Nephron (organoid): ENCODE measurements at regions not wholly inside any gene's neighbourhood (a gene's known extent, or its start where the extent isn't known, plus 50 kb on each side); places are given as distances from the start of the nearest gene placed in this dataset.

Experiments
- H3K27ac Mint-ChIP-seq, 3 experiments: 2 replicates each; pipeline ENCODE4 v1.8.0; 2020; ENCODE audit warnings: mixed read lengths in 3 of 3, mild to moderate bottlenecking in 2 of 3, moderate library complexity in 1 of 3
- H3K27me3 Mint-ChIP-seq: 2 replicates; pipeline ENCODE4 v1.8.0; 2021; ENCODE audit warnings: low read depth, mild to moderate bottlenecking, moderate library complexity, mixed read lengths
- H3K36me3 Mint-ChIP-seq: 2 replicates; pipeline ENCODE4 v1.8.0; 2020; ENCODE audit warnings: low read depth, mixed read lengths
- H3K4me1 Mint-ChIP-seq: 2 replicates; pipeline ENCODE4 v1.8.0; 2020; ENCODE audit warnings: mixed read lengths
- H3K4me3 Mint-ChIP-seq, 3 experiments: 2 replicates each; pipeline ENCODE4 v1.8.0; 2020; ENCODE audit warnings: mild to moderate bottlenecking in 3 of 3, mixed read lengths in 3 of 3, moderate library complexity in 2 of 3
- H3K9me3 Mint-ChIP-seq: 2 replicates; pipeline ENCODE4 v1.8.0; 2020; ENCODE audit warnings: mixed read lengths
- TF ChIP-seq, protein P1 (sequence below), 3 experiments: fragments of 200-600 bp; sonication (generic); IDR thresholded peaks; one replicate each; pipeline ENCODE4 v1.5.0; 2021; ENCODE audit warnings: antibody characterized with exemption in 3 of 3; ENCODE audit not compliant: unreplicated experiment in 3 of 3

GRCh38 chr14:98462908-98463307, 809.1 kb downstream of the BCL11B start:
- H3K4me3 Mint-ChIP-seq, result no peak overlapping the region
- TF ChIP-seq, protein P1, sequence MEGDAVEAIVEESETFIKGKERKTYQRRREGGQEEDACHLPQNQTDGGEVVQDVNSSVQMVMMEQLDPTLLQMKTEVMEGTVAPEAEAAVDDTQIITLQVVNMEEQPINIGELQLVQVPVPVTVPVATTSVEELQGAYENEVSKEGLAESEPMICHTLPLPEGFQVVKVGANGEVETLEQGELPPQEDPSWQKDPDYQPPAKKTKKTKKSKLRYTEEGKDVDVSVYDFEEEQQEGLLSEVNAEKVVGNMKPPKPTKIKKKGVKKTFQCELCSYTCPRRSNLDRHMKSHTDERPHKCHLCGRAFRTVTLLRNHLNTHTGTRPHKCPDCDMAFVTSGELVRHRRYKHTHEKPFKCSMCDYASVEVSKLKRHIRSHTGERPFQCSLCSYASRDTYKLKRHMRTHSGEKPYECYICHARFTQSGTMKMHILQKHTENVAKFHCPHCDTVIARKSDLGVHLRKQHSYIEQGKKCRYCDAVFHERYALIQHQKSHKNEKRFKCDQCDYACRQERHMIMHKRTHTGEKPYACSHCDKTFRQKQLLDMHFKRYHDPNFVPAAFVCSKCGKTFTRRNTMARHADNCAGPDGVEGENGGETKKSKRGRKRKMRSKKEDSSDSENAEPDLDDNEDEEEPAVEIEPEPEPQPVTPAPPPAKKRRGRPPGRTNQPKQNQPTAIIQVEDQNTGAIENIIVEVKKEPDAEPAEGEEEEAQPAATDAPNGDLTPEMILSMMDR (IDR thresholded peaks at IDR 0.05; ENCODE audit: unreplicated experiment in 3 of 3), result no peak
- no peaks in the 10 kb centered on the region for H3K36me3 Mint-ChIP-seq
- H3K27me3 Mint-ChIP-seq, result peaks cover 14% of the 10 kb centered on the region
- H3K27ac Mint-ChIP-seq, result no peak overlapping the region
- H3K9me3 Mint-ChIP-seq, result no peaks in the 10 kb centered on the region
- no peaks in the 10 kb centered on the region for H3K4me1 Mint-ChIP-seq

GRCh38 chr14:98466807-98467206, 805.2 kb downstream of the BCL11B start:
- no peak overlapping the region for H3K27ac Mint-ChIP-seq
- no peak overlapping the region for H3K4me3 Mint-ChIP-seq
- H3K36me3 Mint-ChIP-seq, result no peaks in the 10 kb centered on the region
- TF ChIP-seq, protein P1 (IDR thresholded peaks at IDR 0.05; ENCODE audit: unreplicated experiment in 3 of 3), result no peak
- no peaks in the 10 kb centered on the region for H3K9me3 Mint-ChIP-seq
- no peaks in the 10 kb centered on the region for H3K4me1 Mint-ChIP-seq
- H3K27me3 Mint-ChIP-seq, result peaks cover 17% of the 10 kb centered on the region

- TF ChIP-seq, protein P1 (IDR thresholded peaks at IDR 0.05; ENCODE audit: unreplicated experiment in 3 of 3), result no peak
- H3K9me3 Mint-ChIP-seq, result no peaks in the 10 kb centered on the region
- no peak overlapping the region for H3K27ac Mint-ChIP-seq
- no peaks in the 10 kb centered on the region for H3K36me3 Mint-ChIP-seq
- peaks cover 17% of the 10 kb centered on the region for H3K27me3 Mint-ChIP-seq
- no peak overlapping the region for H3K4me3 Mint-ChIP-seq
- no peaks in the 10 kb centered on the region for H3K4me1 Mint-ChIP-seq
Measured at GRCh38 chr14:98470663-98471062, 801.3 kb downstream of the BCL11B start.

GRCh38 chr14:98474900-98475299, 797.1 kb downstream of the BCL11B start:
- Mint-ChIP-seq H3K36me3 (no peaks in the 10 kb centered on the region), H3K4me3 (no peak overlapping the region), H3K27ac (no peak overlapping the region), H3K4me1 (no peaks in the 10 kb centered on the region), H3K27me3 (peaks cover 3% of the 10 kb centered on the region), H3K9me3 (peaks cover 3% of the 10 kb centered on the region)
- TF ChIP-seq, protein P1 (IDR thresholded peaks at IDR 0.05; ENCODE audit: unreplicated experiment in 3 of 3), result no peak

- Mint-ChIP-seq H3K27ac (no peak overlapping the region), H3K4me3 (no peak overlapping the region), H3K36me3 (no peaks in the 10 kb centered on the region), H3K27me3 (no peaks in the 10 kb centered on the region), H3K9me3 (peaks cover 3% of the 10 kb centered on the region), H3K4me1 (no peaks in the 10 kb centered on the region)
- TF ChIP-seq, protein P1 (IDR thresholded peaks at IDR 0.05; ENCODE audit: unreplicated experiment in 3 of 3), result no peak
Measured at GRCh38 chr14:98477935-98478334, 794.1 kb downstream of the BCL11B start.

DNA sequence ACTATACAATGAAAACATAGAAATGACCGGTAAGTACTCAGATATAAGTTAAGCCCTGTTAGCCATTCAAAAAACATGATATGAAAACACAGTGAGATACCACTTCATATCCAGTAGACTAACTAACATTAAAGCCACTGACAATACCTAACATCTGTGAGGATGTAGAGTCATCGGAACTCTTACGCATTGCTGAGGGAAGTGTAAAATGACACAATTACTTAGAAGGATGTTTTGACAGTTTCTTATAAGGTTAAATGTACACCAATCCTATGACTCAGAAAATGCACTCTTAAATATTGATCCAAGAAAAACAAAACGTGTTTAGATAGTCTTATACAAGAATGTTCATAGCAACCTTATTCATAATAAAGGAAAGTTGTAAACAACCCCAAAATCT, 782.9 kb downstream of the BCL11B start:
- H3K4me1 Mint-ChIP-seq, result peaks cover 5% of the 10 kb centered on the region
- H3K27me3 Mint-ChIP-seq, result no peaks in the 10 kb centered on the region
- TF ChIP-seq, protein P1 (IDR thresholded peaks at IDR 0.05; ENCODE audit: unreplicated experiment in 3 of 3), result no peak
- H3K9me3 Mint-ChIP-seq, result peaks cover 16% of the 10 kb centered on the region
- no peak overlapping the region for H3K4me3 Mint-ChIP-seq
- no peaks in the 10 kb centered on the region for H3K36me3 Mint-ChIP-seq
- no peak overlapping the region for H3K27ac Mint-ChIP-seq
